Mesothelial cell of epicardium (in vitro differentiated cells): ENCODE measurements at regions not wholly inside any gene's neighbourhood (a gene's known extent, or its start where the extent isn't known, plus 50 kb on each side); places are given as distances from the start of the nearest gene placed in this dataset.

ENCODE experiments used
- DNase-seq, 2 experiments: peaks; one replicate each; pipeline ENCODE4 v3.0.0; 2021; ENCODE audit warnings: low spot score in 2 of 2; ENCODE audit not compliant: unreplicated experiment in 2 of 2
- H3K27ac Mint-ChIP-seq: 2 replicates; pipeline ENCODE4 v1.8.0; 2021; ENCODE audit warnings: mixed read lengths
- H3K27me3 Mint-ChIP-seq: 2 replicates; pipeline ENCODE4 v1.8.0; 2021; ENCODE audit warnings: low read depth, mixed read lengths
- H3K36me3 Mint-ChIP-seq: 2 replicates; pipeline ENCODE4 v1.8.0; 2021; ENCODE audit warnings: mixed read lengths
- H3K4me1 Mint-ChIP-seq: 2 replicates; pipeline ENCODE4 v1.8.0; 2021; ENCODE audit warnings: mixed read lengths
- H3K4me3 Mint-ChIP-seq: 2 replicates; pipeline ENCODE4 v1.8.0; 2021; ENCODE audit warnings: mild to moderate bottlenecking, moderate library complexity, mixed read lengths
- H3K9me3 Mint-ChIP-seq: 2 replicates; pipeline ENCODE4 v1.8.0; 2021; ENCODE audit warnings: mixed read lengths
- CTCF ChIP-seq: fragments of 200-600 bp; sonication (generic); IDR thresholded peaks from one replicate; pipeline ENCODE4 v1.5.0; 2021; ENCODE audit warnings: antibody characterized with exemption; ENCODE audit not compliant: unreplicated experiment

- Mint-ChIP-seq H3K4me3 (no peak overlapping the region), H3K9me3 (peaks cover 11% of the 10 kb centered on the region), H3K4me1 (no peaks in the 10 kb centered on the region), H3K36me3 (no peaks in the 10 kb centered on the region), H3K27ac (no peak overlapping the region), H3K27me3 (peaks cover 44% of the 10 kb centered on the region)
- no peak for TF ChIP-seq CTCF
- DNase-seq, result no peak
These were observed 146.2 kb upstream of the ZBED5 start for GRCh38 chr11:11004069-11004468.

- H3K27ac Mint-ChIP-seq, result no peak overlapping the region
- peaks cover 11% of the 10 kb centered on the region for H3K9me3 Mint-ChIP-seq
- no peak for TF ChIP-seq CTCF
- H3K27me3 Mint-ChIP-seq, result peaks cover 44% of the 10 kb centered on the region
- no peaks in the 10 kb centered on the region for H3K4me1 Mint-ChIP-seq
- DNase-seq, result no peak
- H3K4me3 Mint-ChIP-seq, result no peak overlapping the region
- H3K36me3 Mint-ChIP-seq, result no peaks in the 10 kb centered on the region
These were observed 145.4 kb upstream of the ZBED5 start for GRCh38 chr11:11003226-11003625.

GRCh38 chr11:11000579-11001283 is 142.9 kb upstream of the ZBED5 start:
- Mint-ChIP-seq H3K36me3 (no peaks in the 10 kb centered on the region), H3K4me1 (no peaks in the 10 kb centered on the region), H3K9me3 (peaks cover 4% of the 10 kb centered on the region), H3K27ac (no peak overlapping the region), H3K4me3 (no peak overlapping the region), H3K27me3 (peaks cover 55% of the 10 kb centered on the region)
- no peak for TF ChIP-seq CTCF
- no peak for DNase-seq

GRCh38 chr11:10998674-10999073 is 140.8 kb upstream of the ZBED5 start:
- Mint-ChIP-seq H3K9me3 (peaks cover 9% of the 10 kb centered on the region), H3K27ac (no peak overlapping the region), H3K27me3 (peaks cover 46% of the 10 kb centered on the region), H3K36me3 (no peaks in the 10 kb centered on the region), H3K4me1 (no peaks in the 10 kb centered on the region), H3K4me3 (no peak overlapping the region)
- DNase-seq, result no peak
- no peak for TF ChIP-seq CTCF

GRCh38 chr11:10996678-10997077 is 138.8 kb upstream of the ZBED5 start:
- H3K4me3 Mint-ChIP-seq, result no peak overlapping the region
- no peak for DNase-seq
- H3K9me3 Mint-ChIP-seq, result peaks cover 18% of the 10 kb centered on the region
- H3K4me1 Mint-ChIP-seq, result no peaks in the 10 kb centered on the region
- H3K27me3 Mint-ChIP-seq, result peaks cover 36% of the 10 kb centered on the region
- TF ChIP-seq CTCF, result no peak
- no peaks in the 10 kb centered on the region for H3K36me3 Mint-ChIP-seq
- no peak overlapping the region for H3K27ac Mint-ChIP-seq
